ENCODE measurements at regions not wholly inside any gene's neighbourhood (a gene's known extent, or its start where the extent isn't known, plus 50 kb on each side); places are given as distances from the start of the nearest gene placed in this dataset.

GRCh38 chr16:82518811-82519210, 108.0 kb upstream of the CDH13 start:
- DNase-seq (ENCODE audit: low spot score) (no peak), ATAC-seq (ENCODE audit: insufficient number of reproducible peaks, low FRiP score, low read depth) (no peak)
- Histone ChIP-seq H3K4me1 (ENCODE audit: control insufficient read depth in 1 of 2, low read depth in 2 of 2) (peaks cover 0 to 3% of the 10 kb centered on the region in 2 donors), H3K4me3 (no peak overlapping the region), H3K27ac (no peak overlapping the region), H3K36me3 (no peaks in the 10 kb centered on the region), H3K27me3 (replicated peaks; ENCODE audit: insufficient read depth) (no peaks in the 10 kb centered on the region), H3K9me3 (no peaks in the 10 kb centered on the region)
- no peak for TF ChIP-seq CTCF (IDR thresholded peaks at IDR 0.05)

- no peak overlapping the region for H3K4me3 ChIP-seq
- no peaks in the 10 kb centered on the region for H3K27me3 ChIP-seq (replicated peaks; ENCODE audit: insufficient read depth)
- no peaks in the 10 kb centered on the region for H3K9me3 ChIP-seq
- H3K36me3 ChIP-seq = no peaks in the 10 kb centered on the region
- H3K4me1 ChIP-seq (ENCODE audit: control insufficient read depth in 1 of 2, low read depth in 2 of 2) = no peaks in the 10 kb centered on the region
- H3K27ac ChIP-seq = no peak overlapping the region
- ATAC-seq (ENCODE audit: insufficient number of reproducible peaks, low FRiP score, low read depth) (no peak), DNase-seq (ENCODE audit: low spot score) (no peak)
- no peak for TF ChIP-seq CTCF (IDR thresholded peaks at IDR 0.05)
Observed at GRCh38 chr16:82514262-82514661, 112.5 kb upstream of the CDH13 start.

GRCh38 chr16:82510789-82511305, 115.9 kb upstream of the CDH13 start:
- H3K4me1 ChIP-seq (ENCODE audit: control insufficient read depth in 1 of 2, low read depth in 2 of 2) = no peaks in the 10 kb centered on the region
- ATAC-seq (ENCODE audit: insufficient number of reproducible peaks, low FRiP score, low read depth) (no peak), DNase-seq (ENCODE audit: low spot score) (no peak)
- no peak overlapping the region for H3K27ac ChIP-seq
- no peaks in the 10 kb centered on the region for H3K27me3 ChIP-seq (replicated peaks; ENCODE audit: insufficient read depth)
- TF ChIP-seq CTCF (IDR thresholded peaks at IDR 0.05) = no peak
- H3K9me3 ChIP-seq = no peaks in the 10 kb centered on the region
- H3K4me3 ChIP-seq = no peak overlapping the region
- no peaks in the 10 kb centered on the region for H3K36me3 ChIP-seq

- no peak overlapping the region for H3K4me3 ChIP-seq
- no peak for ATAC-seq (ENCODE audit: insufficient number of reproducible peaks, low FRiP score, low read depth)
- H3K27ac ChIP-seq = no peak overlapping the region
- H3K4me1 ChIP-seq (ENCODE audit: control insufficient read depth in 1 of 2, low read depth in 2 of 2) = no peaks in the 10 kb centered on the region
- H3K36me3 ChIP-seq = no peaks in the 10 kb centered on the region
- no peaks in the 10 kb centered on the region for H3K9me3 ChIP-seq
- no peak for TF ChIP-seq CTCF (IDR thresholded peaks at IDR 0.05)
- DNase-seq (ENCODE audit: low spot score) = no peak
- H3K27me3 ChIP-seq (replicated peaks; ENCODE audit: insufficient read depth) = no peaks in the 10 kb centered on the region
Observed at GRCh38 chr16:82509691-82510430, 116.9 kb upstream of the CDH13 start.

DNA sequence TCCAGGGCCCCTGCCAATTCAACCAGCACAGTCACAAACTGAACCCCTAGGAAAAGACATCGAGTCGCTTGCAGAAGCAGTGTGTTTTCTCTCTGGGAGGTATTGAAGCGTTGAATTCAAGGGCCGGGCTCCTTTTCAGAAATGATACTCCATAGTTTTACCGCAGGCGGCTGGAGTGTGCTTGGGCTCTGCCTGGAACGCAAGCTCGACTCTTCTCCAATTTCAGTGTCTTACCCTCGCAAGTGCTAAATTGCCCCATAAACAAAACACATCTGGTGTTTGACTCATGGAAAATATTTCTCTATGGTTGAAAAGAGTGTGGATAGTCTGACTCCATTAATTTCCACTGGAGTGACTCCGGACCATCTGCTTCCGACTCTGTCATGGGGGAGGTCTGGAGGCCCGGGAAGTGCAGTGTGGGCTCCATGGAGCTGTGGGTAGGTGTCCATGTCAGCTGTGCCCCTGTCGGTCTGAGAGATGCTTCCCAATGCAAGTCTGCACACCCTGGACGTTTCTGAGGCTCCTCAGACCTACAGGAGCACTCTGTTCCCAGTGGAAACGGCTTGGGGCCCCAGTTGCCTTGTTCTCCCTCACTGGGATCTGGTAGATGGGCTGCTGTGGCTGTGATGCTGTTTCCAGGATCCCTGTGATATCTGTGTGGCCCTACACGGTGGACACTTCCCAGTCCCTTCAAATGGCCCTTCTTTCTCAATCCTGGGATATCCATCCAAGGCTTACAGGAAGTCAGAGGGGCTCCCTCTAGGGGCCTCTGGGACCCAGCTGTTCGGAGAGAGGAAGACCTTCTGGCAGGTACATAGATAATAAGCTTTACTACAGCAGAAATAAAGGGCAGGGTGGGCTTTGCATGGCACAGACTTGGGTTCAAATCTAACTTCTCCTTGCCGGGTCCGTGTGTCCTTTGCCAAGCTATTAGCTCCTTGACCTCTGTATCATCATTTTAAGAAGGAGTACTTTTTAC, 119.8 kb upstream of the CDH13 start:
- Histone ChIP-seq H3K36me3 (no peaks in the 10 kb centered on the region), H3K4me3 (no peak overlapping the region), H3K9me3 (no peaks in the 10 kb centered on the region), H3K4me1 (ENCODE audit: control insufficient read depth in 1 of 2, low read depth in 2 of 2) (no peaks in the 10 kb centered on the region), H3K27ac (no peak overlapping the region), H3K27me3 (replicated peaks; ENCODE audit: insufficient read depth) (no peaks in the 10 kb centered on the region)
- ATAC-seq (ENCODE audit: insufficient number of reproducible peaks, low FRiP score, low read depth) (no peak), DNase-seq (ENCODE audit: low spot score) (no peak)
- TF ChIP-seq CTCF (IDR thresholded peaks at IDR 0.05) = no peak

All from thoracic aorta (tissue), 2 donors.